ENCODE measurements at regions not wholly inside any gene's neighbourhood (a gene's known extent, or its start where the extent isn't known, plus 50 kb on each side); places are given as distances from the start of the nearest gene placed in this dataset.

DNA sequence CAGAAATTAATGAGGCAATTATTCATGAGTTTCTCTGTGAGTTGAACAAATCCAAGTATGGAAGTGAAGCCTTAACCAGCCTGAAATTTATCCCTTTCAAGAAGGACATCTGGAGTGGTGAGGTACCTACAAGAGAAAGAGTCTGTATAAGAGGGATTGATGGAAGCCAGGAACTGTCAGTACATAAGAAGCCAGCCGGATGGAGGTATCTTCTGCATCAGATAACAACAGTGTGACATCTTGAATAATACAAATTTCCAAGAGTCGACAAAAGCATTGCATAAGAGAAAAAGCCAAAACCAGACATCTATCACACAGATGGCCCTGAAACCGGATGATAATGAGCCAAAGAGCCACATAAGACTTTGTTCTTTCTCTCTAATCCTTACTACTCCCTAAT, 781.2 kb downstream of the FLRT2 start:
- no peak overlapping the region for H3K4me3 ChIP-seq (ENCODE audit: low read depth, low read length)
- TF ChIP-seq, protein P1, sequence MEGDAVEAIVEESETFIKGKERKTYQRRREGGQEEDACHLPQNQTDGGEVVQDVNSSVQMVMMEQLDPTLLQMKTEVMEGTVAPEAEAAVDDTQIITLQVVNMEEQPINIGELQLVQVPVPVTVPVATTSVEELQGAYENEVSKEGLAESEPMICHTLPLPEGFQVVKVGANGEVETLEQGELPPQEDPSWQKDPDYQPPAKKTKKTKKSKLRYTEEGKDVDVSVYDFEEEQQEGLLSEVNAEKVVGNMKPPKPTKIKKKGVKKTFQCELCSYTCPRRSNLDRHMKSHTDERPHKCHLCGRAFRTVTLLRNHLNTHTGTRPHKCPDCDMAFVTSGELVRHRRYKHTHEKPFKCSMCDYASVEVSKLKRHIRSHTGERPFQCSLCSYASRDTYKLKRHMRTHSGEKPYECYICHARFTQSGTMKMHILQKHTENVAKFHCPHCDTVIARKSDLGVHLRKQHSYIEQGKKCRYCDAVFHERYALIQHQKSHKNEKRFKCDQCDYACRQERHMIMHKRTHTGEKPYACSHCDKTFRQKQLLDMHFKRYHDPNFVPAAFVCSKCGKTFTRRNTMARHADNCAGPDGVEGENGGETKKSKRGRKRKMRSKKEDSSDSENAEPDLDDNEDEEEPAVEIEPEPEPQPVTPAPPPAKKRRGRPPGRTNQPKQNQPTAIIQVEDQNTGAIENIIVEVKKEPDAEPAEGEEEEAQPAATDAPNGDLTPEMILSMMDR (IDR thresholded peaks at IDR 0.05; ENCODE audit: insufficient read depth, low read depth, low read length), result no peak
- DNase-seq (ENCODE audit: low read depth), result no peak

DNA sequence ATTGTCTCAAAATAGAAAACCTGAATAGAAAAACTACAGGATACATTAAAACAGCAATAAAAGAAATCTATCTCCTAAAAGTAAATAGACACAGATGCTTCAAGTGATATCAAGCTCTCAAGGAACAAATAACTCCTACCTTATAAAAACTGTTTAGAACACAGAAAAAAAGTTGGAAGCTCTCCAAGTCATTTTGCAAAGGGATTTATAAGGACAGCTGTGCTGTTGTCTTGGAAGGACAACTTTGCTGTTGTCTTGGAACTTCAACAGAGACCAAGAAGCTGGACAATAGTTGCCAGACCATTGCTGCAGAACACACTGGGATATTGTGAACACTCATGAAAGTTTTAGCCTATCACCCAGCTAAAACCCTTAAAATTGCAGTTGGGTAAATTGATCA, 780.7 kb downstream of the FLRT2 start:
- TF ChIP-seq, protein P1 (IDR thresholded peaks at IDR 0.05; ENCODE audit: insufficient read depth, low read depth, low read length), result no peak

DNA sequence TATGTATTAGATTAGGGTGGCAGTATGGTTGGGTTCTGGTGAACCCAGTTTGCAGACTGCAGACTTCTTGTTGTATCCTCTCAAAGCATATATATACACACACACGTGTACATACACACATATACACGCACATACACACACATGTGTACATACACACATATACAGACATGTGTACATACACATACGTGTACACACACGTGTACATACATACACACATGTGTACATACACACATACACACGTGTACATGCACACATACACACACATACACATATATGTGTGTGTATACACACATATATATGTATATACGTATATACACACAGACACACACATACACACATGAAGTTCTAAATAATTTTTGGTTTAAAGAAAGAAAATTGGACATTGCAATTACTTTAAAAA, 780.2 kb downstream of the FLRT2 start:
- no peak for DNase-seq (ENCODE audit: low read depth)
- no peak overlapping the region for H3K4me3 ChIP-seq (ENCODE audit: low read depth, low read length)
- TF ChIP-seq, protein P1 (IDR thresholded peaks at IDR 0.05; ENCODE audit: insufficient read depth, low read depth, low read length), result no peak

More for the DNA sequence above, 780.7 kb downstream of the FLRT2 start:
- no peak for DNase-seq (ENCODE audit: low read depth)
- no peak overlapping the region for H3K4me3 ChIP-seq (ENCODE audit: low read depth, low read length)

DNA sequence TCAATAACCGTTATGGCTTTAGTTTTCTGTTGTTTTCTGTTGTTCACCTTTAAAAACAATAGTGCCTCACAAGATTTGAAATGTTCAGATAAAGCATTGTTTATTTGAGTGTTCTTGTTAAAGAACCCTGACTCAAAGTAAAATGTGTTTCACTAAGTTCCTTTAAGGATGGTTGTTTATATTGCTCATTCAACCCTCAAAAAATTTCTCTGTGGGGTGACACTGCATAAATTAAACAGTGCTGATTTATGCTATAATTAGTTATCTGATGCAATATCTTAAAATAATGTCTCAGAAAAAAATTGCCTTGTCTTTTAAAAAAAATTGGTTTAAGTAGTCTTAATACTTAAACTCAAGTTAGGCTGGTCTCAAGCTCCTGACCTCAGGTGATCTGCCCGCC, 775.1 kb downstream of the FLRT2 start:
- DNase-seq (ENCODE audit: low read depth), result no peak
- no peak overlapping the region for H3K4me3 ChIP-seq (ENCODE audit: low read depth, low read length)
- TF ChIP-seq, protein P1 (IDR thresholded peaks at IDR 0.05; ENCODE audit: insufficient read depth, low read depth, low read length), result no peak

DNA sequence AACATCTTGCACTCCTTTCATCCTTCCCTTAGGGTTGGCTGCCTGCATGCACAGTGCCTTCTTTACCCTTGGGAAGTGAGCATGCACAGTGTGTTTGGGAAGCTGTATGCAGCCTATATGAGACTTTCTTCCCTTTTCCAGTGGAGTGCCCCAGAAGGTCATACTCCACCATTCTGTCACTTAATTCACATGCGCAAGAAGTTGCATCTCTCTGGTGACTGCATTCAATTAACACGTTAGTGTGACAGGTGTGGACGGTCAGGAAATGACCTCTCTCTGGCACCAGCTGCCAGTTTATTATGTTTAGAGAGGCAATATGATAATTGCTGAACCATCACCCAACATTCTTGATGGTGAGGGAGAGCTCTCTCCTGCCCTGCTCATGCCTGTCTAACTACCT, 770.0 kb downstream of the FLRT2 start:
- TF ChIP-seq, protein P1 (IDR thresholded peaks at IDR 0.05; ENCODE audit: insufficient read depth, low read depth, low read length), result no peak
- no peak for DNase-seq (ENCODE audit: low read depth)
- no peak overlapping the region for H3K4me3 ChIP-seq (ENCODE audit: low read depth, low read length)

DNA sequence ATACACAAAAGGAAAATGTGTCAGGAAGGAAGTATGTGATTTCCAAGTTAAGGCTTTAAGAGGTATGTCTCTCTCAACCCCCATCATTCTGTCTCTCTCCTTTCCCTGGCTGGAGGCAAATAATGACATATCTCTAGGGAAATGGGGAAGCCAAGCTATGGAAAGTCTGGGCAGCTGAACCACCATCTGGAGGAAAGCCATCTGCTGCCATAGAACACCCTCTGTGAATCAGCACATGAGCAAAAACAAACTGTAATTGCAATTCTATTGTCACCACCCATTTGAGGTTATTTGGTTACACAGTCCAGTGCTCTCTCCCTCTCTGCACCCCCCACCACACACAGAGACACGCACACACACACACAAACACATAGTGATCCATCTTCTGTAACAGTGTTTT, 766.2 kb downstream of the FLRT2 start:
- peak; percentile 2 for DNase-seq (ENCODE audit: low read depth)
- TF ChIP-seq, protein P1 (IDR thresholded peaks at IDR 0.05; ENCODE audit: insufficient read depth, low read depth, low read length), result no peak
- no peak overlapping the region for H3K4me3 ChIP-seq (ENCODE audit: low read depth, low read length)

DNA sequence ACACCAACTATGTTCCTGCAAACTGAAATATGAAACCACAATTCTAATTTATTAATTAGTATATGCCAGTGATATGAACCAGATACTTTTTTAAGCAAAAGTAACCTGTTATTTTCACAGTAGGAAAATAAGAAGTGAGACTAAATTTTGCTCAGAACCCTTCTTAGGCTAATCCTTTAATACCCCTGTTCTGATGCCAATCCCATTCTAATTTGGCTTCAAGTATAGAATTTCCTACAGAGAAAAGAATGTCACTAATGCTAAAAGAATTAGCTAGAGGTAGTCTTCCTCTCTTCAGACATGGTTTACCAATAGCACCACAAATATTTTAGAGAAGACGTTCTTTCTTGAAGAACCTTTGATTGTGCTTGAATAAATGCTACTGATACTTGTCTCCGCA, 758.4 kb downstream of the FLRT2 start:
- TF ChIP-seq, protein P1 (IDR thresholded peaks at IDR 0.05; ENCODE audit: insufficient read depth, low read depth, low read length), result no peak
- no peak overlapping the region for H3K4me3 ChIP-seq (ENCODE audit: low read depth, low read length)
- no peak for DNase-seq (ENCODE audit: low read depth)

Measured in fibroblast of villous mesenchyme (primary cell).